ENCODE measurements at regions not wholly inside any gene's neighbourhood (a gene's known extent, or its start where the extent isn't known, plus 50 kb on each side); places are given as distances from the start of the nearest gene placed in this dataset.

DNA sequence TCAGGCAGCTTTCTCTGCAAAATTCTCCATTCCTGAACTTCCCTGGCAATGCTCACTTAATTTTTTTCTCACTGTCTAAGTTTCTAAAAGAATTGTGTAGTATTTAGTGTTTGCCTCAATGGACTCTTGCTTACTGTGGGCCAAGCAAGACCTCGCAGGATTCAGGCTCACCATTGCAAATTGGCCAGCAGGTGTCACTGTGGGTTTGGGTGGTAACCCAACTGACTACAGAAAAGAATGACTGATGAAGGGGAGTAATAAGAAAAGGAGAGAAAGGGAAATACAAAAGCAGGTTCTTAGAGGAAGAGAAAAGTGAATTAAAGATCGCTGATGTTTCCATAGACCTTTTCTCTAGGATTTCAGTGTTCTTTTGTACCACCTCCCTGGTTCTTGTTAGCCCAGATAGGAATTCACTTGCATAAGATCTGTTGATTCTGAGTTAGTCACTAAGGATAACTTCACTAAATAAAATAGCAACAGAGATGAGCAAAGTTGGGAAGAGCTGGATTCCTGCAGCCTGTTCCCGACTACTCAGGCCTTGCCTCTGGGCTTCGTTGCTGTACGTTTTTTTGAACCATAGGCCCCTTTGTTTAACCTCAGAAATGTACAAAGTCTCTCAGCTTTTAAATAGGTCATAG lies 386.5 kb upstream of the DDHD1 start:
- DNase-seq (peak in 3 of 4 donors; percentile 65 to 90 (median 82)), ATAC-seq (peak; percentile 96)
- intact Hi-C loops (cut with DNase I), result loop anchor here in 1 of 2 donors (10.0 kb wide), 1 partner anchor 635 kb away; no protein-coding TSS in a partner anchor
- TF ChIP-seq CTCF (IDR thresholded peaks at IDR 0.05), result peak; percentile 64 to 82
- Histone ChIP-seq H3K9me3 (no peaks in the 10 kb centered on the region), H3K4me3 (no peak overlapping the region), H3K27ac (no peak overlapping the region), H3K4me1 (peaks cover 4% of the 10 kb centered on the region in 2 donors), H3K27me3 (no peaks in the 10 kb centered on the region), H3K36me3 (no peaks in the 10 kb centered on the region)

- Histone ChIP-seq H3K27ac (no peak overlapping the region), H3K36me3 (no peaks in the 10 kb centered on the region), H3K4me3 (no peak overlapping the region), H3K9me3 (no peaks in the 10 kb centered on the region), H3K27me3 (no peaks in the 10 kb centered on the region), H3K4me1 (peaks cover 4% of the 10 kb centered on the region in 2 donors)
- no peak for TF ChIP-seq CTCF (IDR thresholded peaks at IDR 0.05)
- ATAC-seq, result no peak
- DNase-seq, result no peak
- intact Hi-C loops (cut with DNase I), result no loop called here
These were observed 385.3 kb upstream of the DDHD1 start for GRCh38 chr14:53538316-53538881.

DNA sequence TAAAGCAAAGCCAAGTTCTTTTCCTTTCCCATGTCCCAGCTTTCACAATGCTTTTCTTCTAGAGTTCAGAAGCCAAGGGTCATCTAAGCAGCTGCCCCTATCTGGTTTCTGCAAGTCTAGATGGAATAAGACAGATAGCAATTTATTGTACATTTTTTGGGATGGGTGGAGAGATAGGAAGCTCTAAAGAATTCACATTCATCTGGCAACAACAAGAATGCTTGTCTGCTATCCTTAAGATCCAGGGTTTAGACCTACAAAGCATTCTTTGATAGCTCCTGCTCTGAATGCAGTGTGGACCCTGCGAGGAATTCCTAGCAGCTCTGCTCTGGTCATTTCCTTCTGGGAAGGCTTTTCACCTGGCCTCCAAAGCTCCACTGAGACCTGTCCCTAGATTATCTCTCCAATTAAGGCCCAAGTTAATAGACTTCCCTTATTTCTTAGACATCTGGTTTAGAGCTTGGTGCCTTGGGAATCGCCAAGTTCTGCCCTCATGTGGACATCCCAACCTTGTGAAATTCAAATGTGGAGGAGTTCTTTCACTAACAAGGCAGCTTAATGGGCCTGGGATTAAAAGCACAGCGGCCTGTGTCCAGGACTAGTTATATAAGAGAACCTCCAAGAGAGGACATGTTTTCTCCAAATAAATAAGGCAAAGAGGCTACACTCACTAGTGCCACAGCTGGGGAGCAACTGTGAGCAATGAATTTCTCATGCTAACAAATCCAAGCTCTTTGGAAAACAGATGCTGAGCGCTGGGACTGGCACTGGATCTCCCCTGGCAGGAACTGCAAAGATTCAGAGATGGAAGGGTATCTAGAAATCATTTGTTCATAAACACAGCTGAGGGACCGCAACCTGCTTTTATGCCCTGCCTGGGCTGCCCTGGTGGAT lies 384.5 kb upstream of the DDHD1 start:
- TF ChIP-seq CTCF (IDR thresholded peaks at IDR 0.05), result no peak
- ATAC-seq, result no peak
- Histone ChIP-seq H3K9me3 (no peaks in the 10 kb centered on the region), H3K4me1 (peaks cover 1% of the 10 kb centered on the region in 2 donors), H3K27ac (no peak overlapping the region), H3K36me3 (no peaks in the 10 kb centered on the region), H3K4me3 (no peak overlapping the region), H3K27me3 (no peaks in the 10 kb centered on the region)
- DNase-seq, result no peak
- intact Hi-C loops (cut with DNase I), result no loop called here

DNA sequence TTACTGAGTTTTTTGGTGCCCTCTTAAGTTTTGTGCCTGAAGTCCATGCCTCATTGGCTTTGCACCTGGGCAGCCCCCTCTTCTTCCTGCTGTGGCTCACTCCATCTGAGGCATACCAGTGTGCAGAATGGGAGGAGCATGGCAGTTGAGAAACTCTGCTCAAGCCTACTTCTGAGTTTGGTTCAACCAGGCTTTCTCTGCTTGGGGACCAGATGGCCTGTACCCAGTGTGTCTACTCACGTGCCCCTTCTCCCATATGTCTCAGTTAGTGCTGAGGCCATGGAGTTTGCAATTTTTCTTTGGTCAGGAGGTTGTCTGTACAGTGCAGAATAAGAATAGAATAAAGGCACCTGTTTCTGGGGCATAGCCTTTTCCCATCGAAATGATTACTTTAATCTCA lies 383.3 kb upstream of the DDHD1 start:
- no peaks in the 10 kb centered on the region for H3K36me3 ChIP-seq
- H3K27me3 ChIP-seq, result no peaks in the 10 kb centered on the region
- intact Hi-C loops (cut with DNase I), result no loop called here
- no peak overlapping the region for H3K27ac ChIP-seq
- no peaks in the 10 kb centered on the region for H3K4me1 ChIP-seq
- ATAC-seq (no peak), DNase-seq (no peak)
- H3K4me3 ChIP-seq, result no peak overlapping the region
- H3K9me3 ChIP-seq, result no peaks in the 10 kb centered on the region
- TF ChIP-seq CTCF (IDR thresholded peaks at IDR 0.05), result no peak

GRCh38 chr14:53534841-53535240 lies 381.7 kb upstream of the DDHD1 start:
- Histone ChIP-seq H3K27ac (no peak overlapping the region), H3K4me1 (no peaks in the 10 kb centered on the region), H3K9me3 (no peaks in the 10 kb centered on the region), H3K27me3 (no peaks in the 10 kb centered on the region), H3K36me3 (no peaks in the 10 kb centered on the region), H3K4me3 (no peak overlapping the region)
- no peak for TF ChIP-seq CTCF (IDR thresholded peaks at IDR 0.05)
- ATAC-seq (no peak), DNase-seq (no peak)
- intact Hi-C loops (cut with DNase I), result no loop called here

All from left lung (tissue), 4 donors.